ENCODE measurements at regions not wholly inside any gene's neighbourhood (a gene's known extent, or its start where the extent isn't known, plus 50 kb on each side); places are given as distances from the start of the nearest gene placed in this dataset.
A peak's percentile ranks its signal among the peaks of the same experiment; 100 is the strongest.

GRCh38 chr18:60804415-60804814 is 431.8 kb upstream of the MC4R start:
- H3K9me3 ChIP-seq (ENCODE audit: control insufficient read depth, insufficient read depth, low read length), result no peaks in the 10 kb centered on the region
- peaks cover 14% of the 10 kb centered on the region for H3K27me3 ChIP-seq (ENCODE audit: control insufficient read depth, insufficient read depth, low read length)
- peaks cover 13% of the 10 kb centered on the region for H3K4me1 ChIP-seq (ENCODE audit: control insufficient read depth, insufficient read depth, low read length)
- H3K9ac ChIP-seq (ENCODE audit: low read depth, low read length), result no peak overlapping the region
- no peaks in the 10 kb centered on the region for H3K36me3 ChIP-seq (ENCODE audit: control insufficient read depth, insufficient read depth, low read length)
- H3K4me3 ChIP-seq (ENCODE audit: low read depth, low read length), result peak overlapping the region; percentile 23

DNA sequence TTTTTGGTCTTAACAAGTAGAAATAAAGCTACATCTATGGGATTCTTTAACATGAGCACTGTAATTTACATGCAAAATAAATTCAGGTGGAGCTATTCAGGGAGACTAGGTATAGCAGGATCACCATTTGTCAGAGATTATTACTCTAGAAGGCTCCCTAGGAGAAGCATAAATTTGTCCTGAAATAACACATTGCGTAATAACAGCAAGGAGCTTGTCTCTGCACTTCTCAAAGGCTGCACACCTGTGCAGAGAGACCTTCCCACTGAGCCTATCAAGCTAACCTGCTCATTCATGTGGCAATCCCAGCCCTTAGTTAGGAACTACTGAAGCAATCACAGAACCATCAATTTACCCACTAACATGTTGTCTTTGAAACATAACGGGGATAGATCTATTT is 437.4 kb upstream of the MC4R start:
- H3K36me3 ChIP-seq (ENCODE audit: control insufficient read depth, insufficient read depth, low read length), result no peaks in the 10 kb centered on the region
- H3K9ac ChIP-seq (ENCODE audit: low read depth, low read length), result no peak overlapping the region
- no peaks in the 10 kb centered on the region for H3K9me3 ChIP-seq (ENCODE audit: control insufficient read depth, insufficient read depth, low read length)
- no peak overlapping the region for H3K4me3 ChIP-seq (ENCODE audit: low read depth, low read length)
- peaks cover 9% of the 10 kb centered on the region for H3K4me1 ChIP-seq (ENCODE audit: control insufficient read depth, insufficient read depth, low read length)
- H3K27me3 ChIP-seq (ENCODE audit: control insufficient read depth, insufficient read depth, low read length), result peaks cover 14% of the 10 kb centered on the region

DNA sequence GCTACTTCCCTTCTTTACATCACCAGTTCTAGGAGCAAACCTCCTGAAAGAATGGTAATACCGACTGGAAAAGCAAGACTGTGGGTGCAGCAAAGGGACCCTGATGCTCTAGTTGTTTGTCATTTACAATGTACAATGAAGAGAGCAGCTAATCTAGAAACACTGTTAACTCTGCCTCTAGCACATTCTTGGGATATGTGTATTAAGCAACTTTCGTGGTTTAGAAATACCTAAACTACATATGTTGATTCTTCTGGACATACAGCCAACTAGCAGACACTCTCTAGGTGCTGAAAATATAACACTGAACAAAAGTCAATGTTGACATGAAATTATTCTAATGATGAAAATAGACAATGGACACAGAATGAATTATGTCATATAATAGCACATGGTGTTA is 440.3 kb upstream of the MC4R start:
- Histone ChIP-seq H3K4me3 (ENCODE audit: low read depth, low read length) (no peak overlapping the region), H3K9me3 (ENCODE audit: control insufficient read depth, insufficient read depth, low read length) (no peaks in the 10 kb centered on the region), H3K36me3 (ENCODE audit: control insufficient read depth, insufficient read depth, low read length) (no peaks in the 10 kb centered on the region), H3K4me1 (ENCODE audit: control insufficient read depth, insufficient read depth, low read length) (no peaks in the 10 kb centered on the region), H3K9ac (ENCODE audit: low read depth, low read length) (no peak overlapping the region), H3K27me3 (ENCODE audit: control insufficient read depth, insufficient read depth, low read length) (no peaks in the 10 kb centered on the region)

GRCh38 chr18:60826346-60826745 is 453.8 kb upstream of the MC4R start:
- H3K36me3 ChIP-seq (ENCODE audit: control insufficient read depth, insufficient read depth, low read length), result no peaks in the 10 kb centered on the region
- H3K27me3 ChIP-seq (ENCODE audit: control insufficient read depth, insufficient read depth, low read length), result no peaks in the 10 kb centered on the region
- no peak overlapping the region for H3K4me3 ChIP-seq (ENCODE audit: low read depth, low read length)
- H3K9me3 ChIP-seq (ENCODE audit: control insufficient read depth, insufficient read depth, low read length), result no peaks in the 10 kb centered on the region
- H3K4me1 ChIP-seq (ENCODE audit: control insufficient read depth, insufficient read depth, low read length), result no peaks in the 10 kb centered on the region
- no peak overlapping the region for H3K9ac ChIP-seq (ENCODE audit: low read depth, low read length)

DNA sequence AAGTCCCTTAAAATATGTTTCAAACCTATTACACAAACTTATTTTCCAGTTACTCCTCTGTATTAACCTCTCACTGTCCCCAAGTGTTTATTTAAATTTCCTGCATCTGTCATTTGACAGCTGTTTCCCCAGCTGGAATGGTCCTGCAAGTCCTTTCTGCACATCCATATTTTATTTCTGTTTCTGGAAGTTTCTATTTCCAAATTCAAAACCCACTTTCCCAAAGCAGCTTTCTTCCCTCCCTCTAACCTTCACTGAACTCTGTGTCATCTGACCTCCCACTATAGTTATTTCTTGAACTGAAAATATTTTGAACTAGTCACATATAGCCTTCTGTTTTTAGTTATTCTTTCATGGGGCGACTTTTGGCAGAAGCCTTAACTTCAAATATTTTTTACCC is 459.4 kb upstream of the MC4R start:
- no peaks in the 10 kb centered on the region for H3K27me3 ChIP-seq (ENCODE audit: control insufficient read depth, insufficient read depth, low read length)
- no peaks in the 10 kb centered on the region for H3K9me3 ChIP-seq (ENCODE audit: control insufficient read depth, insufficient read depth, low read length)
- H3K9ac ChIP-seq (ENCODE audit: low read depth, low read length), result no peak overlapping the region
- no peaks in the 10 kb centered on the region for H3K4me1 ChIP-seq (ENCODE audit: control insufficient read depth, insufficient read depth, low read length)
- H3K36me3 ChIP-seq (ENCODE audit: control insufficient read depth, insufficient read depth, low read length), result no peaks in the 10 kb centered on the region
- no peak overlapping the region for H3K4me3 ChIP-seq (ENCODE audit: low read depth, low read length)

- no peaks in the 10 kb centered on the region for H3K36me3 ChIP-seq (ENCODE audit: control insufficient read depth, insufficient read depth, low read length)
Observed at GRCh38 chr18:60838677-60839076, 466.1 kb upstream of the MC4R start.

GRCh38 chr18:60846396-60846795 is 473.8 kb upstream of the MC4R start:
- Histone ChIP-seq H3K9ac (ENCODE audit: low read depth, low read length) (no peak overlapping the region), H3K9me3 (ENCODE audit: control insufficient read depth, insufficient read depth, low read length) (no peaks in the 10 kb centered on the region), H3K4me3 (ENCODE audit: low read depth, low read length) (no peak overlapping the region), H3K36me3 (ENCODE audit: control insufficient read depth, insufficient read depth, low read length) (no peaks in the 10 kb centered on the region), H3K4me1 (ENCODE audit: control insufficient read depth, insufficient read depth, low read length) (peaks cover 14% of the 10 kb centered on the region), H3K27me3 (ENCODE audit: control insufficient read depth, insufficient read depth, low read length) (no peaks in the 10 kb centered on the region)

More at GRCh38 chr18:60838677-60839076, 466.1 kb upstream of the MC4R start:
- Histone ChIP-seq H3K4me3 (ENCODE audit: low read depth, low read length) (no peak overlapping the region), H3K4me1 (ENCODE audit: control insufficient read depth, insufficient read depth, low read length) (no peaks in the 10 kb centered on the region), H3K9me3 (ENCODE audit: control insufficient read depth, insufficient read depth, low read length) (no peaks in the 10 kb centered on the region), H3K27me3 (ENCODE audit: control insufficient read depth, insufficient read depth, low read length) (no peaks in the 10 kb centered on the region), H3K9ac (ENCODE audit: low read depth, low read length) (no peak overlapping the region)

- Histone ChIP-seq H3K4me1 (ENCODE audit: control insufficient read depth, insufficient read depth, low read length) (peaks cover 14% of the 10 kb centered on the region), H3K9ac (ENCODE audit: low read depth, low read length) (no peak overlapping the region), H3K36me3 (ENCODE audit: control insufficient read depth, insufficient read depth, low read length) (no peaks in the 10 kb centered on the region), H3K27me3 (ENCODE audit: control insufficient read depth, insufficient read depth, low read length) (no peaks in the 10 kb centered on the region), H3K4me3 (ENCODE audit: low read depth, low read length) (no peak overlapping the region), H3K9me3 (ENCODE audit: control insufficient read depth, insufficient read depth, low read length) (no peaks in the 10 kb centered on the region)
Observed at GRCh38 chr18:60847517-60847916, 474.9 kb upstream of the MC4R start.

DNA sequence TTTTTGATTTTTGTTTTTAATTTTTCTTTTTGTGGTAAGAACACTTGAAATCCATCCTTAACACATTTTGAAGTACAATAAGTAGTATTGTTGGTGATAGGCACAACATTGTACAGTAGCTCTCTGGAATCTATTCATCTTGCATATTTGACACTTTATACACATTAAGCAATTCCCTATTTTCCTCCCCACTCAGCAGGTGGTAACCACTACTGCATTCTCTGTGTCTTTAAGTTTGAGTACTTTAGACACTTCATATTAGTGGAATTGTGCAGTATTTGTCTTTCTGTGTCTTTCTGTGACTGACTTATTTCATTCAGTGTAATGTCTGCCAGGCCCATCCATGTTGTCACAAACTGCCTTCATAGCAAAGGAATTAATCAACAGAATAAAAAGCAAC is 471.7 kb upstream of the CDH20 start:
- Histone ChIP-seq H3K27me3 (ENCODE audit: control insufficient read depth, insufficient read depth, low read length) (no peaks in the 10 kb centered on the region), H3K36me3 (ENCODE audit: control insufficient read depth, insufficient read depth, low read length) (no peaks in the 10 kb centered on the region), H3K9me3 (ENCODE audit: control insufficient read depth, insufficient read depth, low read length) (no peaks in the 10 kb centered on the region), H3K4me1 (ENCODE audit: control insufficient read depth, insufficient read depth, low read length) (no peaks in the 10 kb centered on the region), H3K4me3 (ENCODE audit: low read depth, low read length) (no peak overlapping the region), H3K9ac (ENCODE audit: low read depth, low read length) (no peak overlapping the region)

DNA sequence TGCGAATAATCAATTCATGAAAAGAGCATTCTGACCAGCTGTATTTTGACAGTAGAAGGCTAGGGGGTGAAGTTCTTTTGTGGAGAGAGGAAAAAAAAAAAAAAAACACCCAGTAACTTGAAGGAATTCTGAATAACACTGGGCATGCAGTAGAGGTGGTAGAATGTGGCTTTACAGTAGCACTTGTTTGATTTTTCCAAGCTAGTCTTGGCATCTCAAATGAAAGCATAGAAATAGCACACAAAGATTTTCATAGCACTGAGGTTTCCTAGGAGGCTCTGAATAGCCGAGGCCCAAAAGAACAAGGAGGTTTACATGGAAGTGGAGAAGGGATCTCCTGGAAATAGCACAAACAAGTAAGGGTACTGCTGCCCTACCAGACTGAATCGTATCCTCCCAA is 470.2 kb upstream of the CDH20 start:
- Histone ChIP-seq H3K4me1 (ENCODE audit: control insufficient read depth, insufficient read depth, low read length) (no peaks in the 10 kb centered on the region), H3K9ac (ENCODE audit: low read depth, low read length) (no peak overlapping the region), H3K4me3 (ENCODE audit: low read depth, low read length) (no peak overlapping the region), H3K27me3 (ENCODE audit: control insufficient read depth, insufficient read depth, low read length) (no peaks in the 10 kb centered on the region), H3K36me3 (ENCODE audit: control insufficient read depth, insufficient read depth, low read length) (no peaks in the 10 kb centered on the region), H3K9me3 (ENCODE audit: control insufficient read depth, insufficient read depth, low read length) (no peaks in the 10 kb centered on the region)

DNA sequence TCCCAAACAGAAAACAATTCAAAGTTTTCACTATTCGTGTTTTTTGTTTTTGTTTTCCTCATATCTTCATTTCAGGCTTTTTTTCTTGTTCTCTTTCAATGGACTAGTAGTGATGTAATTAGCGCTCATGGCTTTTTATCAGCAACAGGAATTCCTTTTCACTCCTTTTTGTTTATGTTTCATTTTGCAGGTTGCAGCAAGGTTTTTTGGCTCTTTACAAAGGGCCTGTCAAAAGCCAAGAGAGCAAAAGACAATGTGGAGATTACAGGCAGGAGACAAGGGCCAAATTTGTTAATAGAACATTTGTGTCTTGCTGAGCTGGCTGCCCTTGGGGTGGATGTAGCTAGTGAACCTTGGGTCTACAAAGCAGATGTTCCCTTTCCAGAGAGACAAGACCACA is 467.4 kb upstream of the CDH20 start:
- Histone ChIP-seq H3K4me3 (ENCODE audit: low read depth, low read length) (no peak overlapping the region), H3K4me1 (ENCODE audit: control insufficient read depth, insufficient read depth, low read length) (no peaks in the 10 kb centered on the region), H3K9me3 (ENCODE audit: control insufficient read depth, insufficient read depth, low read length) (no peaks in the 10 kb centered on the region)

DNA sequence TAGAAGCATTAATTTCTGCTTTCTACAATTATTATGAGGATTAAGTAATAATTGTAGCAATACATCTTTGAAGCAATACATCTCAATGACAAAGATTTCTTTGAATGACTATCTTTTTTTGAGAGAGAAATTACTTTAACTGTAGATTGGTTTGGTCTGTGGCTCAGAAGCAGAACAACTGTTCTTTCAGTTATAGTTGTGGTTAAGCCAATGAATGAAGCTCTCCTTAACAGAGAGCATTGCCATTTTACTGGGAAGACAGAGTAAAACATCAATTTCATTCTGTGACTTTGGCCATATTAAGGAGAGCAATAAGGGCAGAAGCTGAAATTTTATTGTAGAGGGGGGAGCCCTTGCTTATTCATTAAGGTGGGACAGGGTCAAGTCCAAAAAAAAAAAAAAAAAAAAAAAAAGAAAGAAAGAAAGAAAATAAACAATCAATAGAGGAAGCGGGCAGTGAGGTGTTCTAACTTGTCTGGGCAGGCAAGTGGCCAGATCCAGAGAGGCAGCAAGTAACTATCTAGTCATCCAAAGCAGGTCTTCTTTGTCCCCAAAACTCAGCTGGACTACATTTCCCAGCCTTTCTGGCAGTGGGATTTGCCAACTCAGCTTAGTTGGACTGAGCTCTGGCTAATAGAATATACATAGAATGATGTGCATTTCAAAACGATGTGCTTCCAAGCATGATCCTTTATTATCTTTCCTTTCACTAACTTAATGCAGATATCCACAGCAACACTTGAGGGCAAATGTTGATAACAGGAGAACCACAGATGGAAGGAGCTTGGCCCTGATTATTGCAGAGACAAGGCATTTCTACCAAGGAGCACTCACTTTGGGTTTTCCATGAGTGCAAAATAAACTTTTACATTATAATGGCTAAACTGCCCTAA is 462.7 kb upstream of the CDH20 start:
- H3K9ac ChIP-seq (ENCODE audit: low read depth, low read length), result no peak overlapping the region
- H3K4me1 ChIP-seq (ENCODE audit: control insufficient read depth, insufficient read depth, low read length), result no peaks in the 10 kb centered on the region

More for the DNA sequence above, 467.4 kb upstream of the CDH20 start:
- no peaks in the 10 kb centered on the region for H3K27me3 ChIP-seq (ENCODE audit: control insufficient read depth, insufficient read depth, low read length)
- H3K9ac ChIP-seq (ENCODE audit: low read depth, low read length), result no peak overlapping the region
- H3K36me3 ChIP-seq (ENCODE audit: control insufficient read depth, insufficient read depth, low read length), result no peaks in the 10 kb centered on the region

More for the DNA sequence above, 462.7 kb upstream of the CDH20 start:
- no peaks in the 10 kb centered on the region for H3K27me3 ChIP-seq (ENCODE audit: control insufficient read depth, insufficient read depth, low read length)
- no peaks in the 10 kb centered on the region for H3K9me3 ChIP-seq (ENCODE audit: control insufficient read depth, insufficient read depth, low read length)
- H3K36me3 ChIP-seq (ENCODE audit: control insufficient read depth, insufficient read depth, low read length), result no peaks in the 10 kb centered on the region
- no peak overlapping the region for H3K4me3 ChIP-seq (ENCODE audit: low read depth, low read length)

Measured in iPS-15b (cell line).